GM21825 (cell line): ENCODE measurements at regions not wholly inside any gene's neighbourhood (a gene's known extent, or its start where the extent isn't known, plus 50 kb on each side); places are given as distances from the start of the nearest gene placed in this dataset.

Experiments
- ATAC-seq: cut with Tn5 transposase; IDR thresholded peaks from one replicate; pipeline ENCODE4 v1.9.1; 2021; ENCODE audit warnings: mild to moderate bottlenecking, moderate library complexity; ENCODE audit not compliant: unreplicated experiment

- ATAC-seq, result no peak
Measured at GRCh38 chr4:41424522-41424921, 113.4 kb upstream of the LIMCH1 start.

- ATAC-seq, result no peak
Measured at GRCh38 chr4:41425650-41426049, 112.3 kb upstream of the LIMCH1 start.

- no peak for ATAC-seq
Measured at GRCh38 chr4:41426539-41426938, 111.4 kb upstream of the LIMCH1 start.

- ATAC-seq, result no peak
Measured at GRCh38 chr4:41427306-41427882, 110.6 kb upstream of the LIMCH1 start.

DNA sequence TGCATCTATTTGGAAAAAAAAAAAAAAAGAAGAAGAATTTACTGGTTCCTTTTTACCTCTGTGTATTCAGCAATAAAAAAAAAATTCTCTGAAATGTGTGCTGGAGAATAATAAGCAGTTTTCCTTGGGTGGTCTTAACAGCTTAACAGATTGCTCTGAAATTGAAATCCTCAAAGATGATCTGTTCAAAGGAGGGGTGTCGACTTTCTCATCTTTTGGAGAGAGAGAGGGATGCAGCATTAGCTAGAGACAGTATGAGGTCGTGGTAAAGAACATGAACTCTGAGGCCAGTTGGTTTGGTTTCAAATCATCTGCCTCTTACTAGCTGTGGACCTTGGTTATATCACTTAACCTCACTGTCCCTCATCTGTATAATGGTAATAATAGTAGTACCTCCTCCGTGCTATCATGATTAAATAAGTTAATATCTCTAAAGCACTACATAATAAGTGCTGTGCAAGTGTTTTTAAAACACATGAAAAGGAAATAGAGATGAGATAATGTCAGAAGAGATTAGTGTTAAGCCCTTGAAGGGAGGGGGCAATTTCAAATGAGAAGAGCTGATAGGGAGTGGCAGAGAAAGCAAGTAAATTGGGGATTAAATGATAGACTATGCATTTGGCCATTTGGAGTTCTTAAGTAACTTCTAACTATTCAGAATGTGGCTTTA lies 109.9 kb upstream of the LIMCH1 start:
- no peak for ATAC-seq

DNA sequence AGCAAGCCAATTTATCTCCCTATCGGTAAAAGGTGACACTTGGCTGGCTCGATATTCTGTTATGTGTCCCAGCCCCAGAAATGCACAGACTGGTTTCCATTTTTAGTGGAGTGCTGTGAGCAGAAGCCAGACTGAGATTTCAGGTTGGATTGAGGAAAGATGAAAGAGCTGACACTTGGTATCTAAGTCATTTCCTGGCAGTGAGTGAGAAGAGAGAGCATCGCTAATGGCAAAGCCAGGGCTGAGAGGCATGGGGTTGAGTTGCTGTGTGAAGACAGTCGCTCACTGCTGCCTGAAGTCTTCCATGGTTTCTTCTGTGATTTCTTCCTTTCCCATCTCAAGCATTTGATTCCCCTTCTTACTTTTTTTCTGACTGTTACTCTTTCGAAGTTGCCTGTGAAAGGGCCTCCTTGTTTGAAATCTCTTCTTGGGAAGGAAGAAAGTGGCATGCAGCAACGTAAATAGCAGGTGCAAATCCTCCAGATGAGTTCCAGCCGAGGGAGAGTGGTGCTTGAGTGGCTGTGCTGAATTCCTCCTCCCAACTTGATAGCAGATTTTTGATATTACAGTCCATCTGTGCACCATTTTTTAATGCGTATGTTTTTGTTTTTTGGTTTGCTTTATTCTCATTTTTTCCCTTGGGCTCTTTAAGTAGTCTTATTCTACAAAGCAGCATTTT lies 109.2 kb upstream of the LIMCH1 start:
- no peak for ATAC-seq

DNA sequence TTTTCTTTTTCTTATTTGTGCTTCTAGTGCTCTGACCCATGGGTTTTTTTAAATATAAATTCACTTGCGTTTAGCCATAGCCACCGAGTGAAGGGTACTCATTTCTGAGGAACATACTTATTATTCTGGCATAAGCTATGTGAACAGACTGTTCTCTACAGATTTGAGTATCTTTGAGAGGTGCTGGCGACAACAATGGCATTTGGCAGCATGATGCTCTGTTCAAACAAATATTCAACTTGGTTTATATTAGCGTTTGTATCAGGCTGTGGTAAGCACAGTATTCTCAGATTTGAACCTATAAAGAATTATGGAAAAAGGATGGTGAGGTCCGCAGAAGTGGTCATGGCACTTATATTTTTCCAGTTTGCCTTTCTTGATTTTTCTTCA lies 108.7 kb upstream of the LIMCH1 start:
- no peak for ATAC-seq

DNA sequence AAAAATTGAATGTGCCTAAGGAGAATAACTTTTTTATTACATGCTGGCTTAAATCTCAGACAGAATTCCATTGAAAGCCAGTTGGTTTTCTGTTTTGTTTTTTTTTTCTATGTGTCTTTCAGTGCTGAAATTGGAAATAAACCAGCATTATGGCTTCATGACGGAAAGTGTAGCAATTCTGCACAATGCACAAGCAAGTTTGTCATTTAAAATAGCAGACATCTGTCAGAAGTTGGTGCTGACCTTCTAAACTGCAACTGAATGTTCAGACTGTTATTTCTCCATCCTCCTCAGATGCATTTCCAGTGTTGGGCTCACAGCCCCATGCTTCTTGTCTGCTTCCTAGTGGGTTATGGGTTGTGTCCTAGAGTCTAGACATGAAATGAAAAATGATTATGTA lies 107.2 kb upstream of the LIMCH1 start:
- no peak for ATAC-seq

- no peak for ATAC-seq
Measured at GRCh38 chr4:41431276-41431675, 106.7 kb upstream of the LIMCH1 start.

GRCh38 chr4:41432219-41432618 lies 105.7 kb upstream of the LIMCH1 start:
- no peak for ATAC-seq

- ATAC-seq, result no peak
Measured at GRCh38 chr4:41432881-41433280, 105.1 kb upstream of the LIMCH1 start.

GRCh38 chr4:41433361-41433760 lies 104.6 kb upstream of the LIMCH1 start:
- no peak for ATAC-seq

- no peak for ATAC-seq
Measured at GRCh38 chr4:41435510-41435909, 102.4 kb upstream of the LIMCH1 start.

DNA sequence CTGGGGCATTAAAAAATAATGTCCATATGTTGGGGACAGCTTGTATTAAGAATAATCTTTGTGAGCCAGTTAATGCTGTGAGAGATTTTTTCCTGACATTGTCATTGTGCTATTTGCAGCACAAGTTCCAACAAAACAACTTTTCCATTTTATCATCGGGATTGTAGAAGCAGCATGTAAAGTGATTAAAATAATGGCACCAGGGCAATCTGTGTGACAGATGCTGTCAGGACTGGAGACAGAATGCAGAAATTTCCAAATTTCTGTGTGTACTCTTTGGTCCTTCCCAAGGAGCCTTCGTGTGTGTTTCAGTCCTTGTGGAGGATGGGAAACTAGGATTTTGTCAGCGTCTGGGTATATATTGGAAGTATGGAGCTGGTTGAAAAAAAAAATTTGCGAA lies 101.5 kb upstream of the LIMCH1 start:
- ATAC-seq, result no peak

DNA sequence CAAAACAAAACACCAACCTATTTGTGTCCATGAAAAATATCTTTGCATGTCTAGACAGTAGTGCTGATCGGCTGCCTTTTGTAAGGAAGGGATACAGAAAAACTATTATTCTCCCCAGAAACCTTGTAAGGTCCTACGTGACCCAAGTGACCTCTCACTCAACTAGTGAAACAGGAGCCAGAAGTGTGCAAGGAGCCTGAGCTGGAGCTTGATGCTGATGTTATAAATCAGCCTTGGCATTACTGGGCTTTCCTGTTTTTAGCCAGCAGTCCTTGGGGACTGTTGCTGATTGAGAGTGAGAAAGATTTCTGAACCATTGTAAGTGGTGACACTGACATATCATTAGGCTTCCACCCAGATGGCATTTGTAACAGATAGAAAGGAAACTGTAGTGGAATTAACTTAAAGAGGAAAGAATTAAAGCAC lies 100.8 kb upstream of the LIMCH1 start:
- ATAC-seq, result peak; percentile 50

DNA sequence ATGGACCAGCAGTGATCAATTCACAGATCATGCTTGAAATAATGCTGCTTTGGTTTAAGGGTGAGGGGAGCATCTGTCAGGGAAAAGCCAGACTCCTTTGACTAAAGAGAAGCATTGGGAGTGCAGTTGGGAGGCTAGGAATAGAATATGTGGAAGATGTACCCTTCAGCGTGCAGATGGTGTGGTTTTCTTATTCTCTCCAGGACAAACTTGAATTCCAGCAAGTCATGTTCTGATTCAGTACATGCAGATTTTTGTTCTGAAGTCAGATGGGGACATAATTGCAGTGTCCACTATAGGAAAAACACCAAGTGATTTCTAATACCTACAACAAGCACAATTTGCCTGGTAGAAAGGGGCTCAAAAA lies 99.0 kb upstream of the LIMCH1 start:
- ATAC-seq, result no peak

DNA sequence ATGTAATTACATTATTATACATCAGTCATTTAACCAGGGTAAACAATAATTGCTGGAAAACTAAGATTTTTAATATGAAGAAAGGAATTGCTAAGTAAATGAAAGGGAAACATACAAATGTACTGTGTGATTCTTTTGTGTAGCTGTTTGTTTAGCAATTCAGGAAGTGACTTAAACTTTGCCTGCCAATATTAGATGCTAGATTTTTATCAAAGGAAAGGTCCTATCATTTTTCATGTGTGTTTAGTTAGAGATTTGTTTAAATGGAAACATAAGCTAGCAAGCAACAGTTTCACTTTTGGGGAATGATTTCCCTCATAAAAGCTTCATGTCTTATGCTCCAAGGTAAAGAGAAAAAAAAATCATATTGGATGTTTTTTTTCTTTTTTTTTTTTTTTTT lies 95.1 kb upstream of the LIMCH1 start:
- no peak for ATAC-seq

DNA sequence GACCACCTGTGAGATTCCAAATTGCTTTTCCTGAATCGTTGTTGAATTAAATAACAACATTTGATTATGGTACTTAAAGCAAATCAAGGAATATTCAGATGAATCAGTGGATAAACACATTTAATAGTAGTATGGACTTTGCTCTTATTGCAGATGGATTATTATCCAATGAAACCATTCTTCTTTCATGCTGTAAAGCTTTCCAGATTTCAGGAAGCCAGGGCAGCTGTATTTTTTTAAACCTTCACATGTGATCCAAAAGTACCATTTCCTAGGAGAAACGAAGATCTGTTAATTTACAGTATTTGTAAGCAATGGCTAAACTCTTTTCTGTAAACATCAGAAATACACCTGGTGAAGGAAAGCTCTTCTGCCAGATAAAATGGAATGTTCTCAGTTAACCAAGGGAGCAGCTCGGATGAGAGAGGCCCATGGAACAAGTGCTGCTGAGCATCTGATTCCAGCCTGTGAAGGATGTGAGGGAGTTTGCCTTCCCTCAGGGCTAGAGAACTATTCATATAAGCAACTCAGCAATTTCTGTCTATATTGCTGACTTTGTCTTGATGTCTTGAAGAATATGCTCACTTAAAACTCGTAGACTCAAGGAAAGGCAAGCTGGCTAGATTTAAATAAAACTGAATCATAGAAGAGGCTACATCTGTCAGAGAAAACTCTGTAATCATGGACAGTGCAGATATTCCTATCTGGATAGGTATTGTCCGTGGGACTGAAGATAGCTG lies 94.4 kb upstream of the LIMCH1 start:
- ATAC-seq, result no peak

DNA sequence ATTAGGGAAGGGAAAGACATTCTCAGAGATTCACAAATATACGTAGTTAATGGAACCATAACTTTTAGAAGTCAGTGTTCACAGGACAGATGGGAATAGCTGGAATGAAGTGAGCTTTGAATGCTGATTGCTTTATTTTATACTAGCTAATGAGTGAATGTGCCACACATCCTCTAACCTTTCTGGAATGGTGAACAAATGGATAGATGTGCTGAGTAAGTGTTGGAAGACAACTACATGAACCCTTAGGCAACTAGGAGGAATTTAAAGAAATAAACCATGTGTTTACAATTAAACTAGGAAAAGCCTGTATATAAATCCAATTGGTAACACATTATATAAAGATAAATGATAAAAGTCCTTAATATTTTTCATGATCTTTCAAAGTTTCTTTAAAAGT lies 91.6 kb upstream of the LIMCH1 start:
- no peak for ATAC-seq

GRCh38 chr4:41446981-41447725 lies 90.8 kb upstream of the LIMCH1 start:
- no peak for ATAC-seq

GRCh38 chr4:41448934-41449333 lies 89.0 kb upstream of the LIMCH1 start:
- ATAC-seq, result no peak
